HG02981 (cell line): ENCODE measurements at regions not wholly inside any gene's neighbourhood (a gene's known extent, or its start where the extent isn't known, plus 50 kb on each side); places are given as distances from the start of the nearest gene placed in this dataset.
"Not testable (repeated sequence)": the region's sequence is repeated elsewhere in the genome, so short reads cannot be mapped to it uniquely, and the experiment has no call there.

Experiments used
- ATAC-seq: cut with Tn5 transposase; IDR thresholded peaks from one replicate; pipeline ENCODE4 v1.9.1; 2021; ENCODE audit warnings: mild to moderate bottlenecking, moderate library complexity; ENCODE audit not compliant: unreplicated experiment

DNA sequence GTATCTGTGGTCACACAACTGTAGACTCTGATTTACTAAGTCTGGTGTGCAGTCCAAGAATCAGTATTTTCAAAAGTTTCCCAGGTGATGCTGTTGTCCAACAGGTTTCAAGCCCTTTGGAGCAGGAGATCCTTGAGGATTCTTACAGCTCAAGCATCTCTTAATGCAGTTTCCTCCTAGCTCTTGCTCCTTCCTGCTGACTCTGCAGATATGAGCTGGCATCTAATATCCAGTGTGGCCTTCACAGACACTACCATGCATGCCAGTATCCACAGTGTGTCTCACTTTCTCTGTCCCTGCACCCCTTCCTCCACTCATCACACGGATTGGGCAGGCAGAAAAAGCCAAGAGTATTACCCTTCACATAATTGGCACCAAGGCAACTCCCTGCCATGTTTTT, 182.2 kb upstream of the TNC start:
- no peak for ATAC-seq

DNA sequence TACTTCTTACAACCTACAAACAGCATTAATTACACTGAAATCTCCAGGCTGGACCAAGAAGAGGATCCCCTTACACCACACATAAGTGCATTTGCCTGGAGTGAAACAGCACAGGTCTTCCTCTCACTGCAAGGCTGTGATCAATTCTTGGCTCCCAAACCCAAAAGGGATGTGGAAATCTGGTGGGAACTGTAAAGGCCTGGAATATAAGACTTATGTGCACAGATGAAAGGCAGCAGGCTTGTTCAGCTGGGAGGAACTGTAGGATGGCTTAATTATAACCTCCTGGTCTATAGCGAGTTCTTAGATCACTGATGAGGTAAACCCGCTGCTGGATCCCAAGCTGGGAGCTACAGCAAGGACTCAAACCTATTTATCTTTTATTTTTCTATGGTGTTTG, 182.9 kb upstream of the TNC start:
- ATAC-seq: no peak

DNA sequence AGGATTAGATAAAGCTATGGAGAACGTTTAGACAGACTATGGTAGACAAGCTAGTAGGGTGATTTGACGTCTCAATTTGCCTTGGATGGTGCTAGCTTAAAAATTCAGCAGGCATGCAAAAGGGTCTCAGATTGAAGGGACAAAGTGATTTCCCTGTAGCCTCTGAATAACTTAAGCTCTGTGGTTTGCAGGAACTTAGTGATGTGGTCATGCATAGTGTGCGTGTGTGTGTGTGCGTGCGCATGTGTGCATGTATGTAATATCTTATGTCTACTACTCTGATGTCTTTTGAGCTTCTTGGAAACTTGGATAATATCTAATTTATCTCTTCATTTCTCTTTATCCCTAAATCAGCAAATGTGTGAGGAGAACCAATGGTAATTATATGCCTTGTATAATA, 183.6 kb upstream of the TNC start:
- no peak for ATAC-seq

DNA sequence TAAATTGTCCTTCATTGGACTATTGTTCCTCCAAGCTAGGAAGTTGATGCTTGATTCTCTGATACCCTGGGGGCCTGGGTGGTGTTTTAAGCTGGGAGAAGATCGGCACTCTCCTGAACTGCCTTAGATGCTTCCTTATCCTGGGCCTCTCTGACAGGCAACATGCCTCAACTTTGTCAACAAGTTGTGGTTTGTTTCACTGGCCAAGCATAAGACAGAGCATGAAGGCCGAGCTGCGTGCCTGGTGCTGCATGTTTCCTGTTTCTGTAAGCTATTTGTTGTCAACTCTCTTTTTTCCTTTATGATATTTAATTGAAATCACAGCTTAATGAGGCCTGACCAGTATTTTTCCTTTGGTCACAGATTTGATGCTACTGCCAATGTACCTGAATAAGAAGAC, 187.6 kb upstream of the TNC start:
- ATAC-seq: no peak

DNA sequence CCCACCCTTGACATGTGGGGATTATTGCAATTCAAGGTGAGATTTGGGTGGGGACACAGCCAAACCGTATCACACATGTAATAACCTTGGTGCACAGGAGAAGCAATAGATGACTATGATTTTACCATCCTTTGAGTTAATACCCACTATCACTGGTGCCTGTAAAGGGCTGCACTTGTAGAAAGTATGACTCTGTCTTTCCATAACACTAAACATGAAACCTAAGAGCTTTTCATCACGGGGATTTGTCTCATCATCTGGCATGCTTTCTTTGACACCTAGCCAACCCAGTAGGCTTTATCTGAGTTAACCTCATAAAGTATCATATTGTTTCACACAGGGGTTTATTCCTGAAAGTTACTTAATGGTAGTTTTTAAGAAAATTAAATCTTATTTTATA, 188.9 kb upstream of the TNC start:
- ATAC-seq: no peak

DNA sequence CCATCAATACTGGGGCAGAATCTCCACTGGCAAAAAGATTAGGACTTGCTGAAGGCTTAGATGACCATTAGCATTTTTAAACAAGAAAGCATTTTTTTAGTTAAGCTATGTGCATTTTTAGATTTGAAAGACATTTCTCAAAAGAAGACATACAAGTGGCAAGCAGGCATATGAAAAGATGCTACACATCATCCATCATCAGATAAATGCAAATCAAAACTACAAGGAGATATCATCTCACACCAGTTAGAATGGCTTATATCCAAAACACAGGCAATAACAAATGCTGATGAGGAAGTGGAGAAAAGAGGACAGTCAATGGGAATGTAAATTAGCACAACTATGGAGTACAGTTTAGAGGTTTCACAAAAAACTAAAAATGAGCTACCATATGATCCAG, 195.6 kb upstream of the TNC start:
- ATAC-seq: no peak

DNA sequence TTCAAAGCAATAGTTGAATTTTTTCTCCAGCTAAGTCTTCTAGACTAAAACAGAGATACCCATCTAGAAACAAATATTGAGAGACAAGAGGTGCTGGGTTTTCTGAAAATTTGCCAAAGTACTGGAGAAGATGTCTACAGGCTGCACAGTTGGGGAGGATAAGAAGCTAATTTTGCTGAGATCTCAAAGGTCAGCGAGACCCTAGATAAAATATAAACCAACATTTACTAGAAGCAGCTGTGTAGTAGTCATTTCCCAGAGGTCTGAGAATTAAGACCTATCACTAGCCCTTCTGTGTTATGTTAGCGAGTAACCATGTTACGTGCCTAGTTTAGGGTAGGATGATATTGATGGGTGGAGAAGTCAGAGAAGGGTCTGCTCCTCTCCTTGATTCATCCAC, 208.5 kb upstream of the TNC start:
- ATAC-seq: no peak

DNA sequence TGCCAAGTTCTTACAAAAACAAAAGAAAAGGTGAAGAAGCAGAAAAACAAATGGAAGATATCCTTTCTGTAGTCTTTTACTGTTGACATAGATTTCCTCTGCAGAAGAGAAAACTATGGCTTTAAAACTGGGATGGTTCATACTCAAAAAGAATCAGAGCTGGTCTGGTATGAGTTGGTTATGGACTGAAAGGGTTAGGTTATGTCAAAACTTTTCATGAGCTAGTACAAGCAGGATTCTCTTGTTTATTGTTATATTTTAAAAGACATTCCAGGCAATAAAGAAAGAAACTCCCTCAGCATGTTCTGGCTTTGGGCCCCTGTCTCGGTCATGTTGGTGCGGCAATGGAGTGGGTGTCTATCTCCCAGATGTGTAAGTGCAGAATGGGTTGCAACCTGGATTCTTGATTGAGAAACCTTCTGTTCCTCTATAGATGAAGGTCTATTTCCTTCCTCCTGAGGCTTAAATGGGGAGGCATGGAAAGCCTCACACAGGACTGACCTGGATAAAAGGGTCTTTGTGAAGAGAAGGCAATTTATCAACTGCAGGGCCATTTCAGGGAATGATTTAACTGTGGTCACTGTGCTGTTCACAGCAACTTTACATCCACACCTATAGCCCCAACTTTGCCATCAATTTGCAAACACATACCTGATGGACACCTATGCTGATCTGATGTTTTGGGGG, 209.6 kb upstream of the TNC start:
- ATAC-seq: no peak

DNA sequence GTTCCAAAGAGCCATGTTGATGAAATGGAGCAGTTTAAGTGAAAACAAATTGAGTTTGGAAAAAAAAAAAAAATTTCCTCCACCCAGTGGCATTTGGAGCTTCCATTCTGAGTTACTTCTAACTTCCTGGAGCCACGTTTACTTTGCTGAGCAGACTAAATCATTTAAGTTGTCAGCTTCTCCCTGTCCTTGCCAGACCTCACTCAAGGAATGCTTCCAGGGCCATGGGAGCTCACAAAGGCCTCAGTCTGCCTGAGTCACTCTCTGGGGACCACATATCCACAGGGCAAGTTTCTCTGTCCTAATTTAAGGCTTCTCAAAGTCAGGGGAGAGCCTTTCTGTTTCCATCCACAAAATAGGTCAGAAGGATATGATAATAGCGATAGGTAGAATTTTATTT, 210.3 kb upstream of the TNC start:
- ATAC-seq: no peak

DNA sequence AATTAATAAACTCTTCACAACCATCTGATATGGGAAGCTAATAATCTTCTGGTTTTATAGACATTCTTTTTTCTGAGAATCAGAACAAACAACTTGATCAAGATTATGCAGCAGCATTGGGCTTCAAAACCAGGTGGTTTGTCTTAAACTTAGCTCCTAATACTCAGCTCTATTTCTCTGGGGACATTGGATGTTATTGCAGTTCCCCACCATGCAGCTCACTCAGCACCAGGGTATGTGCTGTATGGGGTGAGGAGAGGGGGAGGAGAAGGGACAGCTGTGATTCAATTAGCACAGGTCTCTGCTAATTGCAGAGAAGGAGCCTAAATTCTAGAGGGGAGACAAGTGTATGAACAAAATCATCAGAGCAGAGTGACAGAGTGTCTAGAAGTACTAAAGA, 210.7 kb upstream of the TNC start:
- no peak for ATAC-seq

DNA sequence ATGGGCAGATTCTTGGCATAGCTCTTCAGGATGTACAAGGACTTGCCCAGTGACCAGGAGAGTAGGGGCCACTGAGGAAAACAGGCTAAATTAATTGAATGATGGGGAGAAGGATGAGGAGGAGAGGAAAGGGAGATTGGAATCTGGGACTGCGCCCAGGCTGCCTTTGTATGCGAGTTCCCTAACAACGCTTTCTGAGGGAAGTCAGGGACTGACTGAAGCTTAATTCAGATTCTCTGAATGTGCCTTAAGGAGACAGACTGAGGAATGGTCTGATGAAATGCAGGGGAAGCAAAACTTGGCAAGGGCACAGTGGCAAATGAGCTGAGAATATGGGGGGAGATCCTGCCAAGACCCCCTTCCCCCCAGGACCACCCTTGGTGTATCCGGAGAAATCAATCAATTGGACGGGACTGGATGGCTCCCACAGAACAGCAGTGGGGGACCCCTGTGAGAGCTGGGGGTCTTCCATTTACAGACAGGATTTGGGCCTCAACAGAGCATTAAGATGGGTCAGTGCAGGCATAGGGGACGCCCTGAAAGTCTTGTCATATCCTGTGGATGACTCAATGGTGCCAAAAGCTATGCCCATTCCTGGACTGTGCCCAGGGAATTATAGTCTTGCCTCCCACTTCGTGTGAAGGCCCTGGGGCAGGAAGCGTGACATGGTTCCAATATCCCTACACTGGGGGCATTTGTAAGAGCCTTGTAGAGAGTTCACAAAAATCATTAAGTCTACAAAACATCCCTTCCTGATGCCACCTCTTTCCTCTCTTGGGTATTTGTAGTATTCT, 215.5 kb upstream of the TNC start:
- no peak for ATAC-seq

DNA sequence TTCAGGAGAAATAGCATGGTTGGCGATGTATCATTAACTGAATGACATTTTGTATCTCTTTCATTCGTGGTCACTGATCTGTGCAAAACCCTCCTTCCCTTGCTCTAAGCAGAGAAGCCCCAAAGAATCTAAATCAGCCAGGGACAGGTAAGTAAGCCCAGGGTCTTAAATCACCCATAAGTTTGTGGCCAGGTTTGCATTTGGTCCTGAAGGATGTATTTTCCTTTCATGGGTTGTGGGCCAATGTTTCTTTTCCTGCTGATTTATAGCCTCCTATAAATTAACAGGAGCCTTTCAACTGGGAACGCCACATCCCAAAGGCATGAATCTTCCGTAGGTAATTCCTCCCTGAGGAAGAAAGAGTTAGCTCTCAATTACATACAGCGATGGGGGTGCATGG, 217.5 kb upstream of the TNC start:
- ATAC-seq: no peak

DNA sequence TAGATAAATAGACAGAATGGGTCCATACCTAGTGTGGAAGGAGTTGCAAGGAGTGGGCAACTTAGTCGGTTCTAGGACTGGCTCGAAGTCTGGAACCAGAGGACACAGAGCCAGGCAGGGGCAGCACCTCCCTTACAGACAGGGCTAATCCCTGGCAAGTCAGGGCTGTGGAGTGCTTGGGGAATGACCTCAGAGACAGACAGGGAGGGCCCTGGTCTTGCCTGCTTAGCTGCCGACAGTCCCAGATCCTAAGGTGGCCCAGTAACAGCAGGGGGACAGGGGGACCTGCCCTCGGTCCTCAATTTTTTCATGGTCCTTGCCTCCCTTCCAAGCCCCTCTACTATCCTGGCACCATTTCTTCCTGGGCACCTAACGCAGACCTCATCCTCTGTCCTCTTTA, 222.4 kb upstream of the TNC start:
- ATAC-seq: no peak

DNA sequence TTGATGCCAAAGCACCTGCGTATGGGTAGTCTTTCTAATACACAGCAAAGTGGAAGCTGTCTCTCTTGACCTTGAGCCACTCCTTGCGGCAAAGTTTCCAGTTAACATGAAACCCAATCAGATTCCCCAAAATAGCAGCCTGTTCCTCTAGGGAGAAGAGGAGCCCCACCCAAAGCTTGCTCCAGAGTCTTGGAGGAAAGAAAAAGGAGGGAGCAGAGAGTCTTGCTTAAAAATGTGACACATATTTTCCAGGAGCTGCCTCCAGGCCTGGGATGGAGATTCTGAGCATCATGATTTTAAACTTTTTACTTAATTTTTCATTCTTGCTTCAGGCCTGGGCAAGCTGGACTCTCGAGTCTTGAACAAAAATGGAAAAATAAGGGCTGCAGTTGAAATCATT, 223.5 kb upstream of the TNC start:
- ATAC-seq: no peak

DNA sequence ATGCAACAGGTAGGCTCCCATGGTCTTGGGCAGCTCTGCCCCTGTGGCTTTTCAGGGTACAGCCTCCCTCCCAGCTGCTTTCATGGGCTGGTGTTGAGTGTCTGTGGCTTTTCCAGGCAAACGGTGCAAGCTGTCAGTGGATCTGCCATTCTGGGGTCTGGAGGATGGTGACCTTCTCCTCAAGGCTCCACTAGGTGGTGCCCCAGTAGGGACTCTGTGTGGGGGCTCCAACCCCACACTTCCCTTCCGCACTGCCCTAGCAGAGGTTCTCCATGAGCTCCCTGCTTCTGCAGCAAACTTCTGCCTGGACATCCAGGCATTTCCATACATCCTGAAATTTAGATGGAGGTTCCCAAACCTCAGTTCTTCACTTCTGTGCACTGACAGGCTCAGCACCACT, 229.8 kb upstream of the TNC start:
- ATAC-seq: not testable (repeated sequence)

DNA sequence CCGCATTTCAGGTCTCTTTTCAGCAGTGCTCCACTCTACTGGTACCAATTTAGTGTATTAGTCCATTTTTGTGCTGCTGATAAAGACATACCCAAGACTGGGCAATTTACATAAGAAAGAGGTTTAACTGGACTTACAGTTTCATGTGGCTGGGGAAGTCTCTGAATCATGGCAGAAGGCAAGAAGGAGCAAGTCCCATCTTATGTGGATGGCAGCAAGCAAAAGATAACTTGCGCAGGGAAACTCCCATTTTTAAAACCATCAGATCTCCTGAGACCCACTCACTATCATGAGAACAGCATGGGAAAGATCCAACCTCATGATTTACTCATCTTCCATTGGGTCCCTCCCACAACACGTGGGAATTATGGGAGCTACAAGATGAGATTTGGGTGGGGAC, 231.0 kb upstream of the TNC start:
- ATAC-seq: not testable (repeated sequence)

DNA sequence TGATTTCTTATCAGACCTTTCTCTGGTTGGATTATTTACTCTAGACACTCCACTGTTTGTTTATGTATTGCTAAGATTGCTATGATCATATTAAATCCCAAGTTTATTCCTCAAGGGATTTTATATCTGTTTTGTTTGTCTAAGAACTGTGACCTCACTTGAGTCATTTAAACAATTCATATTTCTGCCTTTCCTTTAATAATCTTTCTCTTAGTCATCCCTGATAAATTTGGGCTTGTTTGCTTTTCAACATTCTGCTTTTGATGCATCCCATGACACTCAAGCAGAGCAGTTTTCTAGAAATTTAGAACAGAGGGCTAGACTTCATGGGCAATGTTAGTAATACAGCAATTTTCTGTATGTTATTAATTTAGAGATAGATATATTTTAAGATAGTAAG, 231.6 kb upstream of the TNC start:
- ATAC-seq: no peak

DNA sequence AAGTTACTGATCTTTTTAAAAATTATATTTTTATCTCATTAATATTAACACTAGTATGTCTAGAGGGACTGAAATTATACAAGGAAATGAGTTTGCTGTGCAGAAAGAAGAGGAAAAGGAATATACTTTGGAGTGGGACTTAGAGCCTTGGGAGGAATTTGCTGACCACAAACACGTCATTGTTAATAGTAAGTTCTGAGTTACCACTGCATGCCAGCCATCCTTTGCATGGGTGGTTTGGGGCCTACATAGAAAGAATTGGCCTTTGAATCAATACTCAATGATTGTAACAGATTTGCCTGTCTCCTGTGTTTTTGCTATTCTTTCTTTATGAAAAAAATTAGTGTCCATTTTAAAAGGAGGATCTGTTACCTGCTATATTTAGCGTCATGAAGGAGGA, 232.6 kb upstream of the TNC start:
- ATAC-seq: no peak

DNA sequence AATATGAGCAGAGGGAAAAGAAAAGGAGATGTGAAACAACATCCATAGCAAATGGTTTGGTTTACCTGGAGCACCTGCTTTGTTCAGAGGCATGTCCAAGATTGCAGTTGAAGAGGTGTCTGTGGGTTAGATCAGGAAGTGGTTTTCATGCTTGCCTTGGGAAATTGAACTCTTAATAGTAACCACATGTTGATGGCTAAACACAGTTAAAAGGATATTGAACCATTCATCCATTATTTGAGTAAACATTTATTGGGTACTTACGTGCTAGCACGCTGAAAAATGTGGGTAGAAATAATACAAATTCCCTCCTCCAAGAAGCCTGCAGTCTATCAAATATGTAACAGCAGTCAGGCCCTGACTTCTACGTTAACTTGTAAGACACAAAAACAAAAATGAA, 235.7 kb upstream of the TNC start:
- no peak for ATAC-seq

DNA sequence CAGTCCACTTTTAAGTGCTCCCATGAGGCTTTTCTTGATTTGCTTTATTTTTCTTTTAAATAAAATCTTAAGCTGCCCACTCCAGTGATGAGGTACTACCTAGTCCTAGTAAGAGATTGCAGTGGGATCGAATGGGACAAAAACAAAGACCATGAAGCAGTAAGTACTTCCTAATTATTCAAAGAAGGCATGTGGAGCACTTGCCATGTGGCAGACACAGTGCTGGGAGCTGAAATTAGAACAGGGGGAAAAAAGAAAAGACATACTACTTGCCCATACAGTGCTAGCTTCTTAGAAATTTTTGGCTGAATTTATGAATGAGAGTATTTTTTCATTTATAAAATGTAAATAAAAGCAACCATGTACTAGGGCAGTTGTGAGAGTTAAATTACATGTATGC, 239.9 kb upstream of the TNC start:
- no peak for ATAC-seq

DNA sequence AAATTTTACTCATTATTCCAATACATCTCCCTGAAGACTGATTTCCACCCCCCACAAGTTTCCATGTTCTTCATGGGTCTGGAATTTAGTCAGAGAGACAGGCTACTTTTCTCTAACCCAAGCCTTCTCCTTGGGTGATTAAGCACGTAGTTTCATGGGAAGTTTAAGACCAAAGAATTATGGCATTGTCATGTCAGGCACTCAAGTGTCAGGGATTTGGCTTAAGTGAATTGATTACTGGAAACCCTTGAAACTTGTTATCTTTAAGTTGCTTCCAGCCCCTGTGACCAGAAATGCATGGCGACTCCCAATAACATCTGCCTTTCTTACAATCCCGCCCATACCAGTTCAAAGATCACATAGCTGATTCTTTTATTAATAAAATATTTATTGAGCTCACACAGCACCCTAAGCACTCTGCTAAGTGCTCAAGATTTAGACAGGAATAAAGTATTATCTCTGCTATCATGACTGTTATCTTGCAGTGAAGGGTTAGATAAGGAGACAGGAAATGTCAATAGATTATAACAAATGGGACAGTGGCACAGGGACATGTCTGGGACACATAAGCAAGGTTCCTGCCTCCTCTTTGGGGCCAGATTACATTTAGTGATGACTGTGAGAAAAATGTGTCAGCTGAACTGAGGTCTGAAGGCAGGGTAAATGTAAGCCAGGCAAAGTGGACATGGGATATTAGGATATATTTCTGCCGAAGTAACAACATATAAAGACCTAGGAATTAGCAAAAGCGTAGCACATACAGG, 241.2 kb upstream of the TNC start:
- no peak for ATAC-seq

DNA sequence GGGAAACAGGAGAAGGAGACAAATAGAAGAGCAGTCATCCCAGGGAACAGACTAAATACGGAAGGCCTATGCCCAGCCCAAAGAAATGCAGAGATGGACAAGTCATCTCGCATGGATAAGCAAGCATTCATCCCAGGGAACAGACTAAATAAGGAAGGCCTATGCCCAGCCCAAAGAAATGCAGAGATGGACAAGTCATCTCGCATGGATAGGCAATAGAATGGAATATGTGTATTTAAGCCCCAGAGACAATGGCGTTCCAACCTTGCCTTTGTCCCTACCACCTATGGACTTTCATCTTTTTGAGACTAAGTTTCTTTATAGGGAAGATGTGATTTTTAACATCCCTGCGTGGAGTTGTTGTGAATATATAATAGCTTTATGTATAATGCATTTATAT, 242.2 kb upstream of the TNC start:
- ATAC-seq: no peak
